Psoas muscle (tissue), 7 donors: ENCODE measurements at regions not wholly inside any gene's neighbourhood (a gene's known extent, or its start where the extent isn't known, plus 50 kb on each side); places are given as distances from the start of the nearest gene placed in this dataset.

Experiments used
- ATAC-seq, 4 donors: fragments of 200-7000 bp; cut with Tn5 transposase; one replicate each; pipeline ENCODE4 v1.9.1; 2020; ENCODE audit warnings: moderate library complexity in 3 of 4, mild to moderate bottlenecking in 2 of 4
- DNase-seq, 2 donors: peaks; one replicate each; pipeline ENCODE4 v3.0.0-alpha.2; 2020
- H3K27ac ChIP-seq: fragments of 200-600 bp; one replicate; pipeline ENCODE4 v1.8.0; 2022
- H3K27me3 ChIP-seq, 3 donors: fragments of 200-600 bp in 1 of 3; one replicate each; pipeline versions ENCODE4 v1.6.1 to v1.8.0; 2013 to 2022; ENCODE audit warnings: low read length in 2 of 3, mild to moderate bottlenecking in 2 of 3, moderate library complexity in 1 of 3; ENCODE audit not compliant: insufficient read depth in 3 of 3
- H3K36me3 ChIP-seq, 2 donors: fragments of 200-600 bp in 1 of 2; one replicate each; pipeline versions ENCODE4 v1.6.1 to v1.8.0; 2013 to 2022; ENCODE audit warnings: low read depth in 1 of 2, mild to moderate bottlenecking in 1 of 2, moderate library complexity in 1 of 2; ENCODE audit not compliant: insufficient read depth in 1 of 2
- H3K4me1 ChIP-seq: fragments of 200-600 bp; one replicate; pipeline ENCODE4 v1.8.0; 2022
- H3K4me3 ChIP-seq: fragments of 200-600 bp; one replicate; pipeline ENCODE4 v1.8.0; 2022; ENCODE audit warnings: mild to moderate bottlenecking
- H3K9me3 ChIP-seq: fragments of 200-600 bp; one replicate; pipeline ENCODE4 v1.8.0; 2022
- WGBS, 3 donors: extraction: QIAGEN DNeasy Blood & Tissue Kit; methylation state at CpG; one replicate each; pipeline versions ENCODE4 v1.1.6 to v1.1.7; 2013; 5-methylcytosine and 5-hydroxymethylcytosine counted together
- intact Hi-C, 2 donors: fragments of 100-400 bp; cut with DNase I; formaldehyde crosslinking; loops; one replicate each; pipeline versions ENCODE4 v1.11.0 to v1.14.2; 2022
- TF ChIP-seq, protein P1 (sequence below): fragments of 200-600 bp; IDR thresholded peaks from one replicate; pipeline ENCODE4 v1.8.0; 2022; ENCODE audit warnings: antibody characterized with exemption
- donor health status: healthy with polysubstance abuse.
- donor health status: DM: no; HTN: no; CAD: no; lungs with moderate emphysema.
- donor health status: Bipolar disorder and iron deficiency.
- donor health status: healthy.
- donor health status: DM: yes; HTN: yes; CAD: no.
- donor health status: DM: no; HTN: no; CAD: no.
- donor health status: DM: yes; HTN: yes; CAD: no.

DNA sequence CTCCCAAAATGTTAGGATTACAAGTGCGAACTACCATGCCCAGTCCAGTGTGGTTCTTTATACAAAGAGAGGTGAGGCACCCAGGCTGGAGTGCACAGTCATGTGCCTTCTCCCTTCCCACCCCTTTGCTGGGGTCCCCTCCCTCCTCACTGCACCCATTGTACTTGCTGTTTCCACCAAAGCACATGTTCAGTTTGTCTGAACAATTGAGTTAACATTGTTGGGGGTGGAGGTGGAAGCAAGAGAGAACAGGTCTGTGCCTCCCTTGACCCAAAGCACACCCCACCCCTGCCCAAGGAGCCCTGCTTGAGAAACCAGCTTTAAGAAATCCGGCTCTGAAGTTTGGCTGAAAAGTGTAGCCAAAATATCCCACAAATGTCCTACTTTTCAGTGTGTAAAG, 142.3 kb upstream of the CDH5 start:
- no peak overlapping the region for H3K27ac ChIP-seq
- WGBS, 3 donors: 87 to 96% (median 90%) methylated on average over 2 of the region's 2 CpGs

DNA sequence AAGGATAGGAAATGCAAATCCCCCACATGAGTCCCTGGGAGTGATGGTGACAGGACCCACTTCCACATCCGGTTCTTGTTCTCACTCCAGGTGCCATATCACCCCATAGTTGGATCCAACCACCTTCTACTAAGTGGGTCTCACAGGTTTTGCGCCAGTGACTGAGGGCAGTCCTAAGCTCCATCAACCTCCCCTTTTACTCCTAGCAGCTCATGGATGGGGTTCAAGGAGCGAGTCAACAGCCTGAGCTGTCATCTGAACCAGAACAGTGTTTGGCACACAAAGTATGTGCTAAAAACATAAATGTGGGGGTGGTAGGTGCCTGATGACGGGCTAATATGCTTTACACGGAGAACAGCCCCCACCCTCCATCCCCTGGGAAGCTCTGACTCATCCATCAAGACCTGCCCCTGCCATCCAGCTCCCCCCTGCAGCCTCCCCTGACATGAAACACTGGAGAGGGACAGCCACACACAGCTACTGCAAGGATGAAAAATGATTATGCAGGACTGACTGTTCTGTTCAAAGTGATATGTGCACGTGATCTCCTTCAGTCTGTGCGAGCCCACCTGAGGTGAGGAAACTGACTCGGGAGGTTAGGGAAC, 143.2 kb upstream of the CDH5 start:
- 65 to 67% (median 66%) methylated on average over 8 of the region's 8 CpGs for WGBS, 3 donors
- H3K9me3 ChIP-seq: no peaks in the 10 kb centered on the region
- H3K36me3 ChIP-seq: no peaks in the 10 kb centered on the region
- no peak overlapping the region for H3K4me3 ChIP-seq
- ATAC-seq (peak in 1 of 4 donors; percentile 26), DNase-seq (no peak)
- intact Hi-C loops: no loop called here
- no peak overlapping the region for H3K27ac ChIP-seq
- no peaks in the 10 kb centered on the region for H3K27me3 ChIP-seq
- TF ChIP-seq, protein P1, sequence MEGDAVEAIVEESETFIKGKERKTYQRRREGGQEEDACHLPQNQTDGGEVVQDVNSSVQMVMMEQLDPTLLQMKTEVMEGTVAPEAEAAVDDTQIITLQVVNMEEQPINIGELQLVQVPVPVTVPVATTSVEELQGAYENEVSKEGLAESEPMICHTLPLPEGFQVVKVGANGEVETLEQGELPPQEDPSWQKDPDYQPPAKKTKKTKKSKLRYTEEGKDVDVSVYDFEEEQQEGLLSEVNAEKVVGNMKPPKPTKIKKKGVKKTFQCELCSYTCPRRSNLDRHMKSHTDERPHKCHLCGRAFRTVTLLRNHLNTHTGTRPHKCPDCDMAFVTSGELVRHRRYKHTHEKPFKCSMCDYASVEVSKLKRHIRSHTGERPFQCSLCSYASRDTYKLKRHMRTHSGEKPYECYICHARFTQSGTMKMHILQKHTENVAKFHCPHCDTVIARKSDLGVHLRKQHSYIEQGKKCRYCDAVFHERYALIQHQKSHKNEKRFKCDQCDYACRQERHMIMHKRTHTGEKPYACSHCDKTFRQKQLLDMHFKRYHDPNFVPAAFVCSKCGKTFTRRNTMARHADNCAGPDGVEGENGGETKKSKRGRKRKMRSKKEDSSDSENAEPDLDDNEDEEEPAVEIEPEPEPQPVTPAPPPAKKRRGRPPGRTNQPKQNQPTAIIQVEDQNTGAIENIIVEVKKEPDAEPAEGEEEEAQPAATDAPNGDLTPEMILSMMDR: no peak
- no peaks in the 10 kb centered on the region for H3K4me1 ChIP-seq

More for the DNA sequence above, 142.3 kb upstream of the CDH5 start:
- H3K4me3 ChIP-seq: no peak overlapping the region
- H3K27me3 ChIP-seq: no peaks in the 10 kb centered on the region
- ATAC-seq (no peak), DNase-seq (no peak)
- no peaks in the 10 kb centered on the region for H3K9me3 ChIP-seq
- H3K36me3 ChIP-seq: no peaks in the 10 kb centered on the region
- H3K4me1 ChIP-seq: no peaks in the 10 kb centered on the region
- TF ChIP-seq, protein P1: no peak
- intact Hi-C loops: no loop called here

DNA sequence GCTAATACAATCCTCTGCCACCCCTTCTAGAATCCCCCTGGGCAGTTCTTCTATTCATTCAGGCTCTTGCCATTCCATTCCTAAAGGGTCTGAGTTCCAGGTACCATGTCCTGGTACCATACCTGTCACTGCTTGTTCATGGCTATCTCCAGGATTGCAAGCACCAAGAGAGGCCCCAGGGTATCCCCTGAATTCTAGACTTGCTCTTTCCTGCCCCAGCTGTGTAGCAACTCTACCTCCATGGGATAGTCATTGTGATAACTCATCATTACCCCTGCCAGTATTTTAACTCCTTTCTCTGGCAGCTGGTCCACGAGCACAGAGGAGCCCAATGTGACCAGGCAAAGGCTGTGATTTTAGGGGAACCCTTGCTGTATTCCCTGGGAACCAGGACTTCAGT, 143.7 kb upstream of the CDH5 start:
- 70 to 93% (median 72%) methylated on average over 1 of the region's 1 CpG for WGBS, 3 donors

DNA sequence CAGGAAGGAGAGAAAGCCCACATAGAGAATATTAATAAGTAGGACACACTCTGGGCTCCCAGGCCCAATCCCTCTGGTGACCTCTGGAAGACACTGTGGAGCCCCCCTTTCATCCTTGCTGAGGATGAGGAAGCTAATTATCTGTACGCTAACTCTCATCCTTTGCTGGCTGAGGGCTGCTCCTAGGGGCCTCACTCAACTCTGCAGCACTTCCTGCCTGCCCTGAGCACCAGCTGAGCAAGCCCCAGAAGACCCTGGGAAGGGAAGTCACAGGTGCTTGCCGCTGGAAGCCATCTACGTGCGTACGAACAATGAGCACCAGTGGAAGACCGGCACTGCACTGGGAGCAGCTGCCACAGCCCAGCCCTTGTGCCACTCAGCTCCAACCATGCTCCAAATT, 145.8 kb upstream of the CDH5 start:
- Histone ChIP-seq H3K4me3 (no peak overlapping the region), H3K9me3 (no peaks in the 10 kb centered on the region), H3K27ac (no peak overlapping the region), H3K27me3 (no peaks in the 10 kb centered on the region), H3K4me1 (no peaks in the 10 kb centered on the region), H3K36me3 (no peaks in the 10 kb centered on the region)
- ATAC-seq (no peak), DNase-seq (no peak)
- intact Hi-C loops: no loop called here
- TF ChIP-seq, protein P1: no peak
- 30 to 44% (median 40%) methylated on average over 6 of the region's 6 CpGs for WGBS, 3 donors

More for the DNA sequence above, 143.7 kb upstream of the CDH5 start:
- H3K4me1 ChIP-seq: no peaks in the 10 kb centered on the region
- ATAC-seq (no peak), DNase-seq (no peak)
- TF ChIP-seq, protein P1: no peak
- no peaks in the 10 kb centered on the region for H3K36me3 ChIP-seq
- intact Hi-C loops: no loop called here
- H3K9me3 ChIP-seq: no peaks in the 10 kb centered on the region
- no peaks in the 10 kb centered on the region for H3K27me3 ChIP-seq
- H3K27ac ChIP-seq: no peak overlapping the region
- no peak overlapping the region for H3K4me3 ChIP-seq

DNA sequence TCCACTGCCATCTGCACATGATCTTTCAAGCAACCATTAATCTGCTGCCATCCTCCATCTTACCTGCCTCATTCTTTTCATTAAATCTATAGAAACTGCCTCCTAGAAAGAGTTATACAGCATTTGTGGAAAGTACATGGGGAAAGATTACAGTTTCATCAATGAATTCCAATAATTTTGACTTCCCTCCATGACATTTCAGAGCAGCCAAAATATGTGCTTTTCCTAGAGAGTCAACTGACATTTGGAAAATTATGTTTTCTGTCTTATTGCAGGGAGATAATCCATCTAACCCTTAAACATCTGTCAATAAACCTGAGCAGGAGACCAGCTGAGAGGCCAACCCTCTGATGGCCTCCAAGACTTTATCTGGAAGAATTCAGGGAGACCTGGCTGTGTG, 147.0 kb upstream of the CDH5 start:
- Histone ChIP-seq H3K9me3 (no peaks in the 10 kb centered on the region), H3K4me3 (no peak overlapping the region), H3K27ac (no peak overlapping the region), H3K4me1 (no peaks in the 10 kb centered on the region), H3K27me3 (no peaks in the 10 kb centered on the region), H3K36me3 (no peaks in the 10 kb centered on the region)
- intact Hi-C loops: no loop called here
- DNase-seq (no peak), ATAC-seq (no peak)
- TF ChIP-seq, protein P1: no peak
